D721Med (cell line): ENCODE measurements at regions not wholly inside any gene's neighbourhood (a gene's known extent, or its start where the extent isn't known, plus 50 kb on each side); places are given as distances from the start of the nearest gene placed in this dataset.

Experiments
- DNase-seq: peaks from one replicate; pipeline ENCODE4 v3.0.0; 2011; ENCODE audit warnings: low spot score; ENCODE audit not compliant: insufficient read length
- FAIRE-seq: peaks from 2 replicates; lab custom pipeline; 2011; peaks lifted over from hg19 to GRCh38; lab: Jason Lieb, UNC
- TF ChIP-seq, protein P1 (sequence below): IDR thresholded peaks from 2 replicates; pipeline ENCODE4 v1.5.1; 2012; ENCODE audit warnings: mild to moderate bottlenecking, control low read depth; ENCODE audit not compliant: insufficient read depth; ENCODE audit errors: missing control alignments

DNA sequence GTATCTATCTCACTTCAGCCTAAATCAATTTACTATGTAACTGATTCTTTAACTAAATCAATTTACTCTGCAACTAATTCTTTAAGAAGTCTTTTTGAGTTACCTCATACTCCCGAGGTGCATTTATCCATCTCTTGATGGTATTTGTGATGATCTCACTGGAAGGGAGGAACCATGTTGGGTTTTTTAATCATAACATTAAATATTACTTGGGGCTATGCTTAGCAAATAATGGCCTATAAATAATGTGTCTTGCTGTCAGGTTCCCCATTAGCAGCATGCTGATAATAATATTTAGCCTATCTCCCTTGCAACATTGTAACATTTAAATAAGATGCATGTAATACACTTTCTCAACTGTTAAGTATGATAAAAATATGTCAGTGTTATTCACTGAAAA, 411.3 kb downstream of the SLITRK1 start:
- FAIRE-seq = no peak
- TF ChIP-seq, protein P1, sequence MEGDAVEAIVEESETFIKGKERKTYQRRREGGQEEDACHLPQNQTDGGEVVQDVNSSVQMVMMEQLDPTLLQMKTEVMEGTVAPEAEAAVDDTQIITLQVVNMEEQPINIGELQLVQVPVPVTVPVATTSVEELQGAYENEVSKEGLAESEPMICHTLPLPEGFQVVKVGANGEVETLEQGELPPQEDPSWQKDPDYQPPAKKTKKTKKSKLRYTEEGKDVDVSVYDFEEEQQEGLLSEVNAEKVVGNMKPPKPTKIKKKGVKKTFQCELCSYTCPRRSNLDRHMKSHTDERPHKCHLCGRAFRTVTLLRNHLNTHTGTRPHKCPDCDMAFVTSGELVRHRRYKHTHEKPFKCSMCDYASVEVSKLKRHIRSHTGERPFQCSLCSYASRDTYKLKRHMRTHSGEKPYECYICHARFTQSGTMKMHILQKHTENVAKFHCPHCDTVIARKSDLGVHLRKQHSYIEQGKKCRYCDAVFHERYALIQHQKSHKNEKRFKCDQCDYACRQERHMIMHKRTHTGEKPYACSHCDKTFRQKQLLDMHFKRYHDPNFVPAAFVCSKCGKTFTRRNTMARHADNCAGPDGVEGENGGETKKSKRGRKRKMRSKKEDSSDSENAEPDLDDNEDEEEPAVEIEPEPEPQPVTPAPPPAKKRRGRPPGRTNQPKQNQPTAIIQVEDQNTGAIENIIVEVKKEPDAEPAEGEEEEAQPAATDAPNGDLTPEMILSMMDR = no peak
- DNase-seq = no peak

DNA sequence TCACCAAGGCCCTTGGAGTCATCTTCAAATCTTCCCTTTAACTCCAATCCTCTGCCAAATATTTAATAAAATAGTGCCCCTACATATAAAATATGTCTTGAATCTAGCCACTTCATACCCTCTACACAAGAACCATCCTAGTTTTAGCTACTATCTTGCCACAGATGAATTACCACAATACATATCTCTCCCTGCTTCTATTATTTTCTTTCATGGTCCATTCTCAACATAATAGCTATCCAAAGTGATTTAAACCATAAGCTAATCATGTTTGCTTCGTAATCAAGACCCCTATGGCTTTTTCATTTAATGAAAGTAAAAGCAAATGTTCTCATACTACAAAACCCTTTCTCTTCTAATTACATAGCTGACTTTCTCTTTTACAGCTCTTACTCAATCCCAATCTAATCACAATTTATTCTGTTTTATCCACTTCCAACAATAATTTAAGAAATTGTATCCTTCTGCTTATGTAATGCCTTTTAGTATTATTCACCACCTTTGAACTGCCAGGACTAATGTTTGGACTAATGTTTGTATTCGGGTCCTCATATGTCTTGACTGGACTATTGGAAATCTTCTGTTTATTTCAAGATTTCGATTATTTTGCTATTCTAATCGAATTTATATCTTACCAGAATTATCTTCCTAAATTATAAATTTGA, 412.0 kb downstream of the SLITRK1 start:
- DNase-seq = no peak
- TF ChIP-seq, protein P1 = no peak
- no peak for FAIRE-seq

DNA sequence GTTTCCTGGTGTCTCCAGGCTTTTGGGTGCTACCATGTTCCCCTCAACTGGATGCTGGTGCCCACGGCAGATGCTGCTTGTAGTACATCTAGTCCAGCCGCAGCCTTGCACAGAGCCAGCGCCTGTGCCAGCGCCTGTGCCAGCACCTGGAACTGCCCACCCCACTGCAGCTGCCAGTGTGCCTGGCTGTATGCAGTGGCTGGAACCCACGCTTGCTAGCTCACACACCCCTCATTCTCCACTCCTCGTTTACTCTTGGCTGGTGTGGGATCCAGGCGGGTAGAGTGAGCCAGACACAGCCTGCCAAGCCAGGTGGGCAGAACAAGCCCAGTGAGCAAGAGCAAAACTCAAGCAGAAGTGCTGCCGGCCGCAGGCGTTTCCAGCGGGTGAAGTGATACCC, 428.6 kb downstream of the SLITRK1 start:
- no peak for FAIRE-seq
- no peak for DNase-seq
- TF ChIP-seq, protein P1 = no peak

DNA sequence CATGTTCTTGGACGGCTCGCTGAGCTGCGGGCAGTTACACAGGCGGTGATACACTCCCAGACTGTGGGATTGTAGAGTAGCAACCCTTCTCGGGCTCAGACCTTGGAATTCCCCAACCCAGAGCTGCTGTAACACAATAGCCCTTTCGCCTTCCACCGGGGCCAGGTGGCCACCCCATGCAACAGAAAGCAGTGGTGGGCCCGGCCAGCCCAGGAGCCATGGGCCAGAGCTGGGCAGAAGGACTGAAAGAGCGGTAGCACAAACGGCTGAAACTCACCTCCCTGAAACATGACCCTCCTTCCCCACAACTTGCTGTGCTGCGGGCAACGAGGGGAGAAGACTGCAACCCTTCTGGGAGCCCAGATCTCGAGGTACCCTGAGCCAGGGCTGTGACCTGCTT, 429.0 kb downstream of the SLITRK1 start:
- DNase-seq (no peak), FAIRE-seq (no peak)
- TF ChIP-seq, protein P1 = no peak

DNA sequence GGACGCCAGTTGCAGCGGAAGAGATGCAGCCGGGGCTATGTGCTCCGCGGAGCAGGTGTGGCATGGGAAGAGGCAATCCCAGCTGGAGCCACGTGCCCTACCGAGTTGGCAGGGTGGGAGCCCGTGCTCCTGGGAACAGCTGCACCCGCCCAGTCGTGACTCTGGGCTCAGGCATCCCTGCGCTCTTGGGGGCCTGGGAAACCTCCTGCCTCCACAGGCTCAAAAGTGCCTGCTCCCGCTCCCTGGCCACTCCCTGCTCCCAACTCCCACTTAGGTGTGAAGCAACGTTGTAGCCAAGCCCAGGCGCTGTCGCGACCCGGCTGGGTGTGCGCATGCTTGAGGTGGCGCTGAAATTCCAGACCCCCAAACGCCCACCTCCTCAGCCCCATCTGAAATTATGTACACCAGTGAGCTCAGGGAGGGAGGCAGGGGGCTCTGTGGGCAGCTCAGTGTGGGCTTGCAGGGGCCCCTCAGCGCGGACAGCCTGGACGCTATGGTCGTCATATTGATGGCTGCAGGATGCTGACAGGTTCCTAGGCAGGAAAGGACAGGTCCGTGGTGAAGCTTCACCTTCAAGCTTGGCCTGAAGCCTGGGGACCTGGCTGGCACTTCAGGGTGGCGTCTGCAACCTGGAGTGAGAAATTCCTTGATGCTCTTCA, 429.9 kb downstream of the SLITRK1 start:
- FAIRE-seq = no peak
- TF ChIP-seq, protein P1 = no peak
- no peak for DNase-seq

DNA sequence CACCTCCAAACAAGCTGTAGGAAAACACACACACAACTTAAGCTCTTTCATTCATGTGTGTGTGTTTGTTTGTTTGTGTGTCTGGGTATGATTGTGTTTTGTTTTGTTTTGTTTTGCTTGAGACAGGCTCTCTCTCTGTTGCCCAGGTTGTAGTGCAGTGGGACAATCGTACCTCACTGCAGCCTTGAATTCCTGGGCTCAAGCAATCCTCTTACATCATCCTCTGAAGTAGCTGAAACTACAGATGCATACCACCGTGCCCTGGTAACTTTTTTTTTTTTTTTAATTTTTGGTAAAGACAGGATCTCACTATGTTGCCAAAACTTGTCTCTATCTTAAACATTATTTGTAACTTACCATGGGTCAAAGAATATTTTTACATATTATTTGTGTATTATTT, 431.7 kb downstream of the SLITRK1 start:
- TF ChIP-seq, protein P1 = no peak
- no peak for FAIRE-seq
- no peak for DNase-seq

DNA sequence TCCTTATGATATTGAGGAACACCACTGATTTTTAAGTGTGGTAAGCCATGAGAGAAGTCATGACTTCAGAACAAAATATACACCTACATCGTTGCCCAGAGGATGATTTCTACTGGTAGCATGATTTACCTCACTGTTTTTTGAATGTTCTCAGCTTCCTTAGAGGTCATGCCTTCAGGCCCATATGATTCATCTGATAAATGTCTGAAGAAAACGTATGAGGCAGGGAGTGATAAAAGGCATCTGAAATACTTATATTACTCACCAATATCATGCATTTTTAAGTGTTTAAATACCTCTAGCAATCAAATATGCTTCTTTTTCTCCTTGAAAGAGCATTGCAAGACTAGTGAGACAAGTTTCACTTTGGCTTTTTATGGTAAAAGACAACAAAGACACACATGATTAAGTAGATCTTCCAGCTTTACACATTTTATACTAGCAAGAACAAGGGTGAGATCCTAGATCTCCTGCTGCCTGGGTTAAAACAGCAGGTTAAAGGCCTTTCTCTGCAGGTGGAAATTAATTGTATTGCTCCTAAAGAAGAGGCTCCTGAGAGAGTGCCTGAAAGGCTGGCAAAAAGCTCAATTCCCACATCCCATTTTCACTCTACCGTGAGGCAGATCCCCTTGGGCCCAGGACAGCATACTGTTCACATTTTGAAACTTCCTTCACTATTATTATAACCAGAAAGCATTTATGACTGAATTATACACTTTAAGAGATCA, 432.4 kb downstream of the SLITRK1 start:
- DNase-seq (no peak), FAIRE-seq (no peak)
- TF ChIP-seq, protein P1 = no peak
